ENCODE measurements at regions not wholly inside any gene's neighbourhood (a gene's known extent, or its start where the extent isn't known, plus 50 kb on each side); places are given as distances from the start of the nearest gene placed in this dataset.
"Not testable (repeated sequence)": the region's sequence is repeated elsewhere in the genome, so short reads cannot be mapped to it uniquely, and the experiment has no call there.

DNA sequence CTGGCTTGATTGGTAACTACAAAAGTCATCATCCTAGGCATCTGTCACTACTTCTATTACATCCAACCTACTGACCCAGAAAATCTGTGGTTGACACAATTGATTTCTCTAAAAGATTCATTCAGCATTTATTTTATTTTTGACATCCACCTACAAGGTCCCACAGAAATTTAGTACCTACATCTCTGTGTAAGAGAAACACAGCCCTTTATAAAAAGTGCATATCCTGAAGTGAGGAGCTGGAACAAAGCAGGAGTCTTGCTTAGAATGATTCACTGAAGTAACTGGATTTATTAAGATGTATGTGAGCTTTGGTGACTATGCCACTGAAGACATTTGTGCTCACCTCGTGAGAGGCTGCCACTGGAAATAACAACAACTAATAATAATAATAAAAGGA is 391.0 kb downstream of the GPAT3 start:
- no peak overlapping the region for H3K4me2 ChIP-seq (ENCODE audit: low read length)
- H3K27me3 ChIP-seq (ENCODE audit: control insufficient read depth, insufficient read depth, low read length) = no peaks in the 10 kb centered on the region
- H3K4me3 ChIP-seq (ENCODE audit: low read length) = no peak overlapping the region
- no peaks in the 10 kb centered on the region for H3K36me3 ChIP-seq (ENCODE audit: insufficient read depth, low read length)
- H3K4me1 ChIP-seq (ENCODE audit: control insufficient read depth, insufficient read depth, low read length) = no peaks in the 10 kb centered on the region
- no peak overlapping the region for H3K9ac ChIP-seq (ENCODE audit: low read depth, low read length)
- no peaks in the 10 kb centered on the region for H3K9me3 ChIP-seq (replicated peaks; ENCODE audit: low read length)

DNA sequence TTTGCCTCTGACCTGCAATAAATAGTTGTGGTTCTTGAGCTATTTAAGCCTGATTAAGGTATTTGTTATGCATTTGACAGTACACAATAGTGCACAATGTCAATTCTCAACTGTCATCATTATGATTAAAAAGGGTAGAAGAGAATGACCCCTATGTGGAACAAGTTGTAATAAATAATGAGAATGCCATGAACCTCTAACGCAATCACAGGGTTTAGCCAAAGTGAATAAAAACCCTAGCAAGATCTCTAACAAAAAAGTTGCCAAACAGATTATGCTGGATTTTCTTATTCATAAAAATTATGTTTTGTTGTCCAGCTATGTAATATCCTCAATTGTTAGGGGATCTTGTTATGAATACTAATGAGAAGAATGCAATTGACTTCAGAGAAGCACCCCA is 387.4 kb downstream of the GPAT3 start:
- Histone ChIP-seq H3K4me1 (ENCODE audit: control insufficient read depth, insufficient read depth, low read length) (no peaks in the 10 kb centered on the region), H3K36me3 (ENCODE audit: insufficient read depth, low read length) (no peaks in the 10 kb centered on the region), H3K9ac (ENCODE audit: low read depth, low read length) (no peak overlapping the region), H3K9me3 (replicated peaks; ENCODE audit: low read length) (no peaks in the 10 kb centered on the region), H3K27me3 (ENCODE audit: control insufficient read depth, insufficient read depth, low read length) (no peaks in the 10 kb centered on the region), H3K4me2 (ENCODE audit: low read length) (no peak overlapping the region), H3K4me3 (ENCODE audit: low read length) (no peak overlapping the region)

GRCh38 chr4:83922402-83922801 is 386.5 kb downstream of the GPAT3 start:
- no peak overlapping the region for H3K9ac ChIP-seq (ENCODE audit: low read depth, low read length)

DNA sequence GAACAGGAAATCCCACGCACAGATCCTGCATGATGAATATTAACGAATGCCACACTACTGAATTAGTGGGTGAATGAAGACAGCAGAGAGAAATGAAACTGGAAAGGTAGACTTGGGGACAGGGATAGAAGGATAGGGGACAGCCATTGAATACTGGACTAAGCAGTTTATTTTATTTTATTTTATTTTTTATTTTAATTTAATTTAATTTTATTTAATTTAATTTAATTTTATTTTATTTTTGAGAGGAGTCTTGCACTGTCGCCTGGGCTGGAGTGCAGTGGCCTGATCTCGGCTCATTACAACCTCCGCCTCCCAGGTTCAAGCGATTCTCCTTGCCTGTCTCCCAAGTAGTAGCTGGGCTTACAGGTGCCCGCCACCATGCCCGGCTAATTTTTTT is 385.2 kb downstream of the GPAT3 start:
- Histone ChIP-seq H3K9me3 (replicated peaks; ENCODE audit: low read length) (no peaks in the 10 kb centered on the region), H3K36me3 (ENCODE audit: insufficient read depth, low read length) (no peaks in the 10 kb centered on the region), H3K9ac (ENCODE audit: low read depth, low read length) (no peak overlapping the region), H3K4me2 (ENCODE audit: low read length) (no peak overlapping the region), H3K4me3 (ENCODE audit: low read length) (no peak overlapping the region), H3K27me3 (ENCODE audit: control insufficient read depth, insufficient read depth, low read length) (no peaks in the 10 kb centered on the region), H3K4me1 (ENCODE audit: control insufficient read depth, insufficient read depth, low read length) (no peaks in the 10 kb centered on the region)

More at GRCh38 chr4:83922402-83922801, 386.5 kb downstream of the GPAT3 start:
- no peaks in the 10 kb centered on the region for H3K27me3 ChIP-seq (ENCODE audit: control insufficient read depth, insufficient read depth, low read length)
- no peaks in the 10 kb centered on the region for H3K9me3 ChIP-seq (replicated peaks; ENCODE audit: low read length)
- H3K4me2 ChIP-seq (ENCODE audit: low read length) = no peak overlapping the region
- H3K36me3 ChIP-seq (ENCODE audit: insufficient read depth, low read length) = no peaks in the 10 kb centered on the region
- H3K4me3 ChIP-seq (ENCODE audit: low read length) = no peak overlapping the region
- H3K4me1 ChIP-seq (ENCODE audit: control insufficient read depth, insufficient read depth, low read length) = no peaks in the 10 kb centered on the region

GRCh38 chr4:83920375-83920774 is 384.5 kb downstream of the GPAT3 start:
- Histone ChIP-seq H3K9ac (ENCODE audit: low read depth, low read length) (no peak overlapping the region), H3K9me3 (replicated peaks; ENCODE audit: low read length) (no peaks in the 10 kb centered on the region), H3K4me2 (ENCODE audit: low read length) (no peak overlapping the region), H3K36me3 (ENCODE audit: insufficient read depth, low read length) (no peaks in the 10 kb centered on the region), H3K4me3 (ENCODE audit: low read length) (no peak overlapping the region), H3K27me3 (ENCODE audit: control insufficient read depth, insufficient read depth, low read length) (no peaks in the 10 kb centered on the region), H3K4me1 (ENCODE audit: control insufficient read depth, insufficient read depth, low read length) (no peaks in the 10 kb centered on the region)

GRCh38 chr4:83917572-83917971 is 381.7 kb downstream of the GPAT3 start:
- H3K4me3 ChIP-seq (ENCODE audit: low read length) = no peak overlapping the region
- no peaks in the 10 kb centered on the region for H3K4me1 ChIP-seq (ENCODE audit: control insufficient read depth, insufficient read depth, low read length)
- no peaks in the 10 kb centered on the region for H3K27me3 ChIP-seq (ENCODE audit: control insufficient read depth, insufficient read depth, low read length)
- no peak overlapping the region for H3K9ac ChIP-seq (ENCODE audit: low read depth, low read length)
- no peak overlapping the region for H3K4me2 ChIP-seq (ENCODE audit: low read length)
- H3K36me3 ChIP-seq (ENCODE audit: insufficient read depth, low read length) = no peaks in the 10 kb centered on the region
- H3K9me3 ChIP-seq (replicated peaks; ENCODE audit: low read length) = no peaks in the 10 kb centered on the region

GRCh38 chr4:83910693-83911092 is 374.8 kb downstream of the GPAT3 start:
- Histone ChIP-seq H3K9me3 (replicated peaks; ENCODE audit: low read length) (no peaks in the 10 kb centered on the region), H3K27me3 (ENCODE audit: control insufficient read depth, insufficient read depth, low read length) (no peaks in the 10 kb centered on the region), H3K9ac (ENCODE audit: low read depth, low read length) (no peak overlapping the region), H3K4me3 (ENCODE audit: low read length) (no peak overlapping the region), H3K4me2 (ENCODE audit: low read length) (no peak overlapping the region), H3K36me3 (ENCODE audit: insufficient read depth, low read length) (no peaks in the 10 kb centered on the region), H3K4me1 (ENCODE audit: control insufficient read depth, insufficient read depth, low read length) (peaks cover 5% of the 10 kb centered on the region)

GRCh38 chr4:83906561-83906960 is 370.7 kb downstream of the GPAT3 start:
- Histone ChIP-seq H3K4me2 (ENCODE audit: low read length) (no peak overlapping the region), H3K9me3 (replicated peaks; ENCODE audit: low read length) (no peaks in the 10 kb centered on the region)

DNA sequence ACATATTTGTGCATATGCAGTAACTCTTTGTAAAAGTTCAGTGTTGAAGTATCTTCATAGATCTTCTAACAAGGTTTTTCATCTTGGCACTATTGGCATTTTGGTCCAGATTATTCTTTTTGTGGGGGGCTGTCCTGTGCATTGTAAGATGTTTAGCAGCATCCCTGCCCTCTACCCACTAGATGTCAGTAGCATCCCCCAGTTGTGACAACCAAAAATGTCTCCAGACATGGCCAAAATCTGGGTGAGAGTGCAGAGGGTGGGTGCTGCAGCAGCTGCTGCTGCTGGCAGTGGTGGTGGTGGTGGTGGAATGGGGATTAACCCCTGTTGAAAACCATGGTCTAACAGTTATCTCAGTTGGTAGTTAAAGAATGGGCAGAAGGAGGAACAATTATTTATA is 370.0 kb downstream of the GPAT3 start:
- Histone ChIP-seq H3K4me2 (ENCODE audit: low read length) (no peak overlapping the region), H3K27me3 (ENCODE audit: control insufficient read depth, insufficient read depth, low read length) (no peaks in the 10 kb centered on the region), H3K9me3 (replicated peaks; ENCODE audit: low read length) (no peaks in the 10 kb centered on the region)

More at GRCh38 chr4:83906561-83906960, 370.7 kb downstream of the GPAT3 start:
- H3K27me3 ChIP-seq (ENCODE audit: control insufficient read depth, insufficient read depth, low read length) = no peaks in the 10 kb centered on the region
- no peak overlapping the region for H3K4me3 ChIP-seq (ENCODE audit: low read length)
- H3K4me1 ChIP-seq (ENCODE audit: control insufficient read depth, insufficient read depth, low read length) = peaks cover 5% of the 10 kb centered on the region
- H3K9ac ChIP-seq (ENCODE audit: low read depth, low read length) = no peak overlapping the region
- H3K36me3 ChIP-seq (ENCODE audit: insufficient read depth, low read length) = no peaks in the 10 kb centered on the region

GRCh38 chr4:83903740-83904139 is 367.8 kb downstream of the GPAT3 start:
- not testable (repeated sequence) for H3K4me1 ChIP-seq (ENCODE audit: control insufficient read depth, insufficient read depth, low read length); H3K4me2 ChIP-seq (ENCODE audit: low read length); H3K27me3 ChIP-seq (ENCODE audit: control insufficient read depth, insufficient read depth, low read length); H3K9ac ChIP-seq (ENCODE audit: low read depth, low read length); H3K36me3 ChIP-seq (ENCODE audit: insufficient read depth, low read length); H3K9me3 ChIP-seq (replicated peaks; ENCODE audit: low read length); H3K4me3 ChIP-seq (ENCODE audit: low read length)

More for the DNA sequence above, 370.0 kb downstream of the GPAT3 start:
- no peaks in the 10 kb centered on the region for H3K36me3 ChIP-seq (ENCODE audit: insufficient read depth, low read length)
- no peak overlapping the region for H3K9ac ChIP-seq (ENCODE audit: low read depth, low read length)
- H3K4me1 ChIP-seq (ENCODE audit: control insufficient read depth, insufficient read depth, low read length) = peaks cover 5% of the 10 kb centered on the region
- H3K4me3 ChIP-seq (ENCODE audit: low read length) = no peak overlapping the region

- Histone ChIP-seq H3K9me3 (replicated peaks; ENCODE audit: low read length) (no peaks in the 10 kb centered on the region), H3K4me2 (ENCODE audit: low read length) (no peak overlapping the region), H3K27me3 (ENCODE audit: control insufficient read depth, insufficient read depth, low read length) (no peaks in the 10 kb centered on the region), H3K36me3 (ENCODE audit: insufficient read depth, low read length) (no peaks in the 10 kb centered on the region), H3K4me3 (ENCODE audit: low read length) (no peak overlapping the region), H3K4me1 (ENCODE audit: control insufficient read depth, insufficient read depth, low read length) (peaks cover 9% of the 10 kb centered on the region), H3K9ac (ENCODE audit: low read depth, low read length) (no peak overlapping the region)
Observed at GRCh38 chr4:83894831-83895230, 358.9 kb downstream of the GPAT3 start.

DNA sequence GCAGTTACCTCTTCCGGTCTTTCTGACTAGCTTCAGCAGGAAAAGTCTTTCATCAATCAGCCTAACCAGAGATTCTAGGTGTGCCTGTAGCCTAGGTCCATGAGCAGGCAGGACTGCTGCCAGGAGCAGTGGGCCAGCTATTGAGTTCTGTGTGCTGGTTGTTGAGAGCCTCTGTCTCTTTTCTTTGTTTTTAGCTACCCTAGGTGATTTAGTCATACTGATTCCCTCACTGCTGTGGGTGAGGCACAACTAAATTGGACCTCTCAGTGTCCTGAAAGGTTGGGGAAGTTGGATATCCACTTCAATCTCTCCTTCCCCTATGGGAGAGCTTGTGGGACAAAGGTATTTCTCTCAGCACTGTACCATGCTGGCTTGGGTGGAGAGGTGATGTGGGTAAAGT is 354.9 kb downstream of the GPAT3 start:
- Histone ChIP-seq H3K9ac (ENCODE audit: low read depth, low read length) (no peak overlapping the region), H3K4me3 (ENCODE audit: low read length) (no peak overlapping the region), H3K36me3 (ENCODE audit: insufficient read depth, low read length) (no peaks in the 10 kb centered on the region), H3K4me2 (ENCODE audit: low read length) (no peak overlapping the region), H3K27me3 (ENCODE audit: control insufficient read depth, insufficient read depth, low read length) (no peaks in the 10 kb centered on the region), H3K9me3 (replicated peaks; ENCODE audit: low read length) (no peaks in the 10 kb centered on the region), H3K4me1 (ENCODE audit: control insufficient read depth, insufficient read depth, low read length) (peaks cover 13% of the 10 kb centered on the region)
